GM21786 (cell line): ENCODE measurements at regions not wholly inside any gene's neighbourhood (a gene's known extent, or its start where the extent isn't known, plus 50 kb on each side); places are given as distances from the start of the nearest gene placed in this dataset.
"Not testable (repeated sequence)": the region's sequence is repeated elsewhere in the genome, so short reads cannot be mapped to it uniquely, and the experiment has no call there.

ENCODE experiments used
- ATAC-seq: cut with Tn5 transposase; IDR thresholded peaks from one replicate; pipeline ENCODE4 v1.9.1; 2021; ENCODE audit not compliant: unreplicated experiment

- no peak for ATAC-seq
Observed at GRCh38 chr2:84373391-84373790, 85.7 kb downstream of the SUCLG1 start.

- no peak for ATAC-seq
Observed at GRCh38 chr2:84362541-84362940, 96.5 kb downstream of the SUCLG1 start.

GRCh38 chr2:84338069-84338468 is 121.0 kb downstream of the SUCLG1 start:
- no peak for ATAC-seq

- ATAC-seq, result no peak
Observed at GRCh38 chr2:84327645-84328249, 131.3 kb downstream of the SUCLG1 start.

GRCh38 chr2:84326831-84327432 is 132.1 kb downstream of the SUCLG1 start:
- ATAC-seq, result no peak

- no peak for ATAC-seq
Observed at GRCh38 chr2:84323890-84324289, 135.2 kb downstream of the SUCLG1 start.

GRCh38 chr2:84320940-84321339 is 138.1 kb downstream of the SUCLG1 start:
- no peak for ATAC-seq

- ATAC-seq, result no peak
Observed at GRCh38 chr2:84319581-84319980, 139.5 kb downstream of the SUCLG1 start.

- ATAC-seq, result no peak
Observed at GRCh38 chr2:84317135-84317534, 141.9 kb downstream of the SUCLG1 start.

- ATAC-seq, result peak; percentile 99
Observed at GRCh38 chr2:84314901-84315330, 144.2 kb downstream of the SUCLG1 start.

- ATAC-seq, result no peak
Observed at GRCh38 chr2:84314250-84314649, 144.8 kb downstream of the SUCLG1 start.

- ATAC-seq, result no peak
Observed at GRCh38 chr2:84309281-84309680, 149.8 kb downstream of the SUCLG1 start.

- no peak for ATAC-seq
Observed at GRCh38 chr2:84306361-84306760, 152.7 kb downstream of the SUCLG1 start.

- peak; percentile 93 for ATAC-seq
Observed at GRCh38 chr2:84302513-84303412, 156.3 kb downstream of the SUCLG1 start.

GRCh38 chr2:84301717-84302116 is 157.4 kb downstream of the SUCLG1 start:
- ATAC-seq, result no peak

- no peak for ATAC-seq
Observed at GRCh38 chr2:84300696-84301029, 158.4 kb downstream of the SUCLG1 start.

GRCh38 chr2:84300001-84300695 is 158.9 kb downstream of the SUCLG1 start:
- ATAC-seq, result not testable (repeated sequence)

- ATAC-seq, result no peak
Observed at GRCh38 chr2:84299211-84299775, 159.8 kb downstream of the SUCLG1 start.

- no peak for ATAC-seq
Observed at GRCh38 chr2:84297155-84297554, 161.9 kb downstream of the SUCLG1 start.

GRCh38 chr2:84293791-84294380 is 165.2 kb downstream of the SUCLG1 start:
- ATAC-seq, result no peak

- ATAC-seq, result no peak
Observed at GRCh38 chr2:84292545-84292944, 166.5 kb downstream of the SUCLG1 start.
